Nephron progenitor cell (in vitro differentiated cells): ENCODE measurements at regions not wholly inside any gene's neighbourhood (a gene's known extent, or its start where the extent isn't known, plus 50 kb on each side); places are given as distances from the start of the nearest gene placed in this dataset.
A peak's percentile ranks its signal among the peaks of the same experiment; 100 is the strongest.

ENCODE experiments used
- DNase-seq: peaks from one replicate; pipeline ENCODE4 v3.0.0; 2021
- H3K27ac Mint-ChIP-seq: 2 replicates; pipeline ENCODE4 v1.8.0; 2021; ENCODE audit warnings: mild to moderate bottlenecking, moderate library complexity, mixed read lengths
- H3K27me3 Mint-ChIP-seq: 2 replicates; pipeline ENCODE4 v1.8.0; 2021; ENCODE audit warnings: mild to moderate bottlenecking, low read depth, mixed read lengths; ENCODE audit not compliant: poor library complexity
- H3K36me3 Mint-ChIP-seq: 2 replicates; pipeline ENCODE4 v1.8.0; 2021; ENCODE audit warnings: low read depth, mixed read lengths
- H3K4me1 Mint-ChIP-seq: 2 replicates; pipeline ENCODE4 v1.8.0; 2021; ENCODE audit warnings: mixed read lengths
- H3K4me3 Mint-ChIP-seq: 2 replicates; pipeline ENCODE4 v1.8.0; 2021; ENCODE audit warnings: mild to moderate bottlenecking, moderate library complexity, mixed read lengths
- H3K9me3 Mint-ChIP-seq: 2 replicates; pipeline ENCODE4 v1.8.0; 2021; ENCODE audit warnings: mild to moderate bottlenecking, moderate library complexity, mixed read lengths
- TF ChIP-seq, protein P1 (sequence below): fragments of 200-600 bp; sonication (generic); IDR thresholded peaks from 2 replicates; pipeline ENCODE4 v1.5.0; 2021; ENCODE audit warnings: antibody characterized with exemption

GRCh38 chr5:175598774-175599173, 59.1 kb upstream of the HRH2 start:
- H3K27ac Mint-ChIP-seq = peak overlapping the region; percentile 17
- no peak overlapping the region for H3K4me3 Mint-ChIP-seq
- H3K4me1 Mint-ChIP-seq = peaks cover 5% of the 10 kb centered on the region
- DNase-seq = no peak
- peaks cover 3% of the 10 kb centered on the region for H3K27me3 Mint-ChIP-seq
- H3K9me3 Mint-ChIP-seq = peaks cover 3% of the 10 kb centered on the region
- H3K36me3 Mint-ChIP-seq = no peaks in the 10 kb centered on the region
- TF ChIP-seq, protein P1, sequence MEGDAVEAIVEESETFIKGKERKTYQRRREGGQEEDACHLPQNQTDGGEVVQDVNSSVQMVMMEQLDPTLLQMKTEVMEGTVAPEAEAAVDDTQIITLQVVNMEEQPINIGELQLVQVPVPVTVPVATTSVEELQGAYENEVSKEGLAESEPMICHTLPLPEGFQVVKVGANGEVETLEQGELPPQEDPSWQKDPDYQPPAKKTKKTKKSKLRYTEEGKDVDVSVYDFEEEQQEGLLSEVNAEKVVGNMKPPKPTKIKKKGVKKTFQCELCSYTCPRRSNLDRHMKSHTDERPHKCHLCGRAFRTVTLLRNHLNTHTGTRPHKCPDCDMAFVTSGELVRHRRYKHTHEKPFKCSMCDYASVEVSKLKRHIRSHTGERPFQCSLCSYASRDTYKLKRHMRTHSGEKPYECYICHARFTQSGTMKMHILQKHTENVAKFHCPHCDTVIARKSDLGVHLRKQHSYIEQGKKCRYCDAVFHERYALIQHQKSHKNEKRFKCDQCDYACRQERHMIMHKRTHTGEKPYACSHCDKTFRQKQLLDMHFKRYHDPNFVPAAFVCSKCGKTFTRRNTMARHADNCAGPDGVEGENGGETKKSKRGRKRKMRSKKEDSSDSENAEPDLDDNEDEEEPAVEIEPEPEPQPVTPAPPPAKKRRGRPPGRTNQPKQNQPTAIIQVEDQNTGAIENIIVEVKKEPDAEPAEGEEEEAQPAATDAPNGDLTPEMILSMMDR = no peak

DNA sequence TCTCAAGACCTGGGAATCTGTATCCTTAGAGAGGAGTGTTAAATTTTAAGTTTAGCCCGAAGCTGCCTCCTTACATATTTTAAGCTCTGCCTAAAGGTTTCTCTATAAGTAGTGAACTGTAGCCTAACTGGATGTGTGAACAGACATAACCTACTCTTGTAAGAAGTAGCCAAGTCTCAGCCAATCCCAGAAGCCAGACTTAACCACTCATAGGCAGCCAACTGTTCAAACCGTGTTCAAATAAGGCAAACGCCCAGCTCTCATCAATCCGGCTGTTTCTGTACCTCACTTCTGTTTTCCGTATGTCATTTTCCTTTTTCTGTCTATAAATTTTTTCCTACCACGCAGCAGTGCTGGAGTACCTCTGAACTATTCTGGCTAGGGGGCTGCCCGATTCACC, 58.7 kb upstream of the HRH2 start:
- H3K36me3 Mint-ChIP-seq = no peaks in the 10 kb centered on the region
- H3K9me3 Mint-ChIP-seq = peaks cover 3% of the 10 kb centered on the region
- peak overlapping the region; percentile 24 for H3K4me3 Mint-ChIP-seq
- TF ChIP-seq, protein P1 = no peak
- peaks cover 3% of the 10 kb centered on the region for H3K27me3 Mint-ChIP-seq
- no peak for DNase-seq
- peaks cover 5% of the 10 kb centered on the region for H3K4me1 Mint-ChIP-seq
- no peak overlapping the region for H3K27ac Mint-ChIP-seq

DNA sequence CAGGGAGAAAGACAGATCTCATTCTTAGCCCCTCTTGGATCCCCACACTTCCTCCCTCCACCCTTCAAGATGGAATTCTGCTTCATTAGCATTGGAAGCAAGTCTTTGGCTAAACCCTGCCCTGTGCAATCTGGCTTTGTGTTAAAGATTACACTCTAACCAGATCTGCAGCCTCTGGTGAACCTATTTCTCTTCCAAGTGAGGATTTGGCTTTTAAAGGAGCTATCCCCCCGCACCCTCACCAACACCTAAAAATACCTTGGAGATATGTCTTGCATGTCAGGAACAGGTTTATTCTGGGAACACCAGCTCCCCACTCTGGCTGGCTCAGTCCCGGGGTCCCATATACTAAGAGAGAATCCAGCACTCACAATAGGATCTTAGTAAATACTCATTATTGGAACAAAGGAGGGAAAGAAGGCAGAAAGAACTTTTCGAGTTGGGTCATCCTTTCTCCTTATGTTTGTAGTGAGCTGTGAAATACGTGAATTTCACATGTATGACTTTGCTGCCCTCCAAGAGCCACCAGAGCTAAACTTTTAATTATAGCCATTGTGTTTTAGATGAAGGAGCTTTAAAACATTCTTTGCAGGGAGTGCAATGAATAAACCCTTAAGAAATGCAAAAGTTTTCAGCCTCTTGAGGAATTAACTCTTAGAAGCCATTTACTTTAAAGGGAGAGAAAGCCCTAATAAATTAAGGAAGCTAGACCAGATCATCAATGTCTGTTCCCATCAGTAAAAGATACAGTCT, 53.7 kb upstream of the HRH2 start:
- Mint-ChIP-seq H3K27me3 (no peaks in the 10 kb centered on the region), H3K27ac (no peak overlapping the region), H3K4me1 (peaks cover 5% of the 10 kb centered on the region), H3K4me3 (no peak overlapping the region), H3K36me3 (peaks cover 5% of the 10 kb centered on the region), H3K9me3 (peaks cover 23% of the 10 kb centered on the region)
- TF ChIP-seq, protein P1 = no peak
- no peak for DNase-seq

DNA sequence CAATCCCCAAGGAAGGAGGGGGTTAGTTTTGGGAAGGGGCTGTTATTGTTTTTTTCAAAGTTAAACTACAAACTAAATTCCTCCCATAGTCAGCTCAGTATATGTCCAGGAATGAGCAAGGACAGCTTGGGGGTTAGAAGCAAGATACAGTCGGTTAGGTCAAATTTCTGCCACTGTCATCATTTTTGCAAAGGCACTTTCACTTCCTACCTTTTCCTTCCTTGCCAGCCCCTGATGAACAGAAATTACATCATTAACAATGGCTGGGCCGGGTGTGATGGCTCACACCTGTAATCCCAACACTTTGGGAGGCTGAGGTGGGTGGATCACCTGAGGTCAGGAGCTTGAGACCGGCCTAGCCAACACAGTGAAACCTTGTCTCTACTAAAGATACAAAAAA, 51.5 kb upstream of the HRH2 start:
- TF ChIP-seq, protein P1 = no peak
- DNase-seq = no peak
- Mint-ChIP-seq H3K9me3 (peaks cover 23% of the 10 kb centered on the region), H3K36me3 (peaks cover 5% of the 10 kb centered on the region), H3K4me3 (no peak overlapping the region), H3K27me3 (peaks cover 7% of the 10 kb centered on the region), H3K27ac (no peak overlapping the region), H3K4me1 (peaks cover 5% of the 10 kb centered on the region)
